Loucy (cell line): ENCODE measurements at regions not wholly inside any gene's neighbourhood (a gene's known extent, or its start where the extent isn't known, plus 50 kb on each side); places are given as distances from the start of the nearest gene placed in this dataset.

ENCODE experiments used
- H2AFZ ChIP-seq: fragments of 200-600 bp; sonication (generic); 2 replicates; pipeline ENCODE4 v1.6.0; 2016; ENCODE audit warnings: antibody characterized with exemption, mild to moderate bottlenecking, low read length, moderate library complexity
- H3F3A ChIP-seq: fragments of 200-600 bp; 2 replicates; pipeline ENCODE4 v1.6.0; 2016; ENCODE audit warnings: antibody characterized with exemption, low read depth, mild to moderate bottlenecking
- H3K27me3 ChIP-seq: fragments of 200-600 bp; sonication (generic); 2 replicates; pipeline ENCODE4 v1.6.1; 2014; ENCODE audit warnings: low read length, mild to moderate bottlenecking; ENCODE audit not compliant: insufficient read depth, poor library complexity, severe bottlenecking
- H3K36me3 ChIP-seq: fragments of 200-600 bp; sonication (generic); 2 replicates; pipeline ENCODE4 v1.6.1; 2016; ENCODE audit warnings: low read length; ENCODE audit not compliant: insufficient read depth
- H3K4me1 ChIP-seq: fragments of 200-600 bp; sonication (generic); 2 replicates; pipeline ENCODE4 v1.5.1; 2014; ENCODE audit warnings: low read length, mild to moderate bottlenecking; ENCODE audit not compliant: insufficient read depth, poor library complexity, severe bottlenecking
- H3K4me2 ChIP-seq: fragments of 200-600 bp; sonication (generic); 2 replicates; pipeline ENCODE4 v1.6.0; 2014; ENCODE audit warnings: antibody characterized with exemption, low read length, low read depth, mild to moderate bottlenecking; ENCODE audit not compliant: poor library complexity, severe bottlenecking
- H3K4me3 ChIP-seq: fragments of 200-600 bp; sonication (generic); 2 replicates; pipeline ENCODE4 v1.5.1; 2014; ENCODE audit warnings: low read length, mild to moderate bottlenecking, mixed read lengths; ENCODE audit not compliant: poor library complexity, severe bottlenecking
- H3K79me2 ChIP-seq: fragments of 200-600 bp; sonication (generic); 2 replicates; pipeline ENCODE4 v1.6.1; 2014; ENCODE audit warnings: low read length; ENCODE audit not compliant: insufficient read depth
- H3K9ac ChIP-seq: fragments of 200-600 bp; sonication (generic); 2 replicates; pipeline ENCODE4 v1.6.0; 2014; ENCODE audit warnings: mild to moderate bottlenecking, low read depth, low read length, moderate library complexity; ENCODE audit not compliant: poor library complexity, severe bottlenecking
- H3K9me2 ChIP-seq: fragments of 200-600 bp; sonication (generic); replicated peaks from 2 replicates; pipeline ENCODE4 v1.6.1; 2016; ENCODE audit warnings: low read depth, low read length, mixed read lengths
- H3K9me3 ChIP-seq: fragments of 200-600 bp; sonication (generic); 2 replicates; pipeline ENCODE4 v1.6.1; 2014; ENCODE audit warnings: mild to moderate bottlenecking, antibody characterized with exemption, low read length, low read depth; ENCODE audit not compliant: insufficient read depth
- H4K20me1 ChIP-seq: fragments of 200-600 bp; sonication (generic); 2 replicates; pipeline ENCODE4 v1.6.0; 2014; ENCODE audit warnings: antibody characterized with exemption, low read length, mild to moderate bottlenecking; ENCODE audit not compliant: insufficient read depth, poor library complexity, severe bottlenecking
- CTCF ChIP-seq: fragments of 200-600 bp; sonication (generic); conservative IDR thresholded peaks from 2 replicates; pipeline ENCODE4 v1.5.1; 2014; ENCODE audit warnings: mild to moderate bottlenecking, antibody characterized with exemption, low read length
- EZH2phosphoT487 ChIP-seq: fragments of 200-600 bp; IDR thresholded peaks from 2 replicates; pipeline ENCODE4 v1.6.1; 2018; ENCODE audit warnings: antibody characterized with exemption, mild to moderate bottlenecking, moderate library complexity, borderline replicate concordance

DNA sequence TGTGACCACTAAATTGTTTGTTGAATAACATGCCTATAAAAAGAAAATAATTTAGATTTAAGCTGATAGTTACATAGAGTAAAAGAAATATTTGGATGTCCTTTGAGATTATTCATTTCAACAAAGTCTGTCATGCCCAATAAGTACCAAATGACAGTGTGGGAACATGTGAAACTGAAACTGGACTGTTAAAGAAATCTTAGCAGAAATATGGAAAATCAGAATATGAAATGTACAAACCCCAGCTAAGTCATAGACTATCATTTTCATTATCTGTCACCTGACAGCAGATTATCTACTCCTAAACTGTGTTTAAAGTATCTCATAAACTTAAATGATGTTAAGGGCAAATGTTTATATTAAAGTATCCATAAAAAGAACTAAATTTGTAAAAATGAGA, 437.8 kb upstream of the FAM241A start:
- no peaks in the 10 kb centered on the region for H3K79me2 ChIP-seq
- H3K4me2 ChIP-seq = no peak overlapping the region
- H3K9me3 ChIP-seq = no peaks in the 10 kb centered on the region
- TF ChIP-seq EZH2phosphoT487 (no peak), CTCF (no peak)
- H4K20me1 ChIP-seq = no peaks in the 10 kb centered on the region
- H3K36me3 ChIP-seq = no peaks in the 10 kb centered on the region
- H3F3A ChIP-seq = no peaks in the 10 kb centered on the region
- no peak overlapping the region for H3K4me3 ChIP-seq
- H3K27me3 ChIP-seq = no peaks in the 10 kb centered on the region
- H3K9ac ChIP-seq = no peak overlapping the region
- no peak overlapping the region for H2AFZ ChIP-seq
- no peaks in the 10 kb centered on the region for H3K4me1 ChIP-seq
- no peaks in the 10 kb centered on the region for H3K9me2 ChIP-seq

DNA sequence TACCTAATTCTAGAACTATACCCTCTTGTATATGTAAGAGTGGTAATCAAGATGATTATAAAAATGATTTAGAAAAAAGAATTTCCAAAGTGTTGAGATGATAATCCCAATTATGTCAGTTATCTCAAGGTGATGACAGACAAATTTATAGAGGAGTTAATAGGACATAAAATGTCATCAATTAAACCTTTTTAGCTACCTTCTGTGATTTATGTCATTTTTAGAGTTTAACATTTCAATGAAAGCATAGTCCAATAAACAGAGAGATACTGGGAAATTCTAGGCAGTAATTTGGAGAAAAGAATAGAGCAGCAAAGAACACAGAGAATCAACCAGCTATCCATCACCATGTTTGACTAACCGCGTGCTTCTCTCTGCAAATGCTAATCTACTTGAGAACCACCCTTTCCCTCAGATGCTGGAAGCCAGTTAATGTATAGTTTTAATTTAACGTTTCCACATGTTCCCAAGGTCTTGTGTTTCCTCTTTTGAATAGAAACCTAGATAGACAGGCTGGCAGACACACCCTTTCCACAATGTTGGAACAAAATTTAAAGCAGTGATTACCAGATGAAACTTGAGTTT, 433.1 kb upstream of the FAM241A start:
- no peak overlapping the region for H3K9ac ChIP-seq
- H2AFZ ChIP-seq = no peak overlapping the region
- no peaks in the 10 kb centered on the region for H4K20me1 ChIP-seq
- no peaks in the 10 kb centered on the region for H3F3A ChIP-seq
- no peaks in the 10 kb centered on the region for H3K4me1 ChIP-seq
- H3K9me2 ChIP-seq = no peaks in the 10 kb centered on the region
- no peaks in the 10 kb centered on the region for H3K79me2 ChIP-seq
- H3K27me3 ChIP-seq = no peaks in the 10 kb centered on the region
- H3K9me3 ChIP-seq = no peaks in the 10 kb centered on the region
- no peak overlapping the region for H3K4me2 ChIP-seq
- no peaks in the 10 kb centered on the region for H3K36me3 ChIP-seq
- H3K4me3 ChIP-seq = no peak overlapping the region
- TF ChIP-seq EZH2phosphoT487 (no peak), CTCF (no peak)

DNA sequence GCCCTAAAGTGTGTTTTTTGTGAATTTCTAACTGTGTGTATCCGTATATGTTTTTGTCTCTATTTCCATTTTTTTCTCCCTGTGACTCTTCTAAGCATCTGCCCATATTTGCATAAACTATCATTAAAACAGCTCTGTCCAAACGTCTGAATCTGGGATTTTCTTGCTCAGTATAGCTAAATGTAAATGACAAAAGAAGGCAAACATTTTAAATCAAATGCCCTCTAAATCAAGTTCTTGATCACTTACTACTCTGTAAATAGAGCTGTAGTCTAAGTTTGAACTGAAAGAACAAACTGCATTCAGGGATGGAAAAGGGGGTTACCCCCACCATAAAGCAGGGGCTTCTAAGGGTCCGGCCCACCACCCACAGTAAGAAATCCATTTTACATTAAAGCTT, 432.0 kb upstream of the FAM241A start:
- Histone ChIP-seq H2AFZ (no peak overlapping the region), H3K4me2 (no peak overlapping the region), H3K9ac (no peak overlapping the region), H3K27me3 (no peaks in the 10 kb centered on the region), H4K20me1 (no peaks in the 10 kb centered on the region), H3K9me2 (no peaks in the 10 kb centered on the region), H3F3A (no peaks in the 10 kb centered on the region), H3K4me1 (no peaks in the 10 kb centered on the region), H3K79me2 (no peaks in the 10 kb centered on the region), H3K36me3 (no peaks in the 10 kb centered on the region), H3K9me3 (no peaks in the 10 kb centered on the region), H3K4me3 (no peak overlapping the region)
- TF ChIP-seq EZH2phosphoT487 (no peak), CTCF (no peak)
